NCI-H1092 (cell line): ENCODE measurements at regions not wholly inside any gene's neighbourhood (a gene's known extent, or its start where the extent isn't known, plus 50 kb on each side); places are given as distances from the start of the nearest gene placed in this dataset.
"Not testable (repeated sequence)": the region's sequence is repeated elsewhere in the genome, so short reads cannot be mapped to it uniquely, and the experiment has no call there.

ENCODE experiments used
- DNase-seq: peaks from one replicate; lab custom pipeline; 2025; lab: John Stamatoyannopoulos, UW

- DNase-seq = no peak
Observed at GRCh38 chrX:140065961-140066662, 100.8 kb upstream of the CXorf66 start.

DNA sequence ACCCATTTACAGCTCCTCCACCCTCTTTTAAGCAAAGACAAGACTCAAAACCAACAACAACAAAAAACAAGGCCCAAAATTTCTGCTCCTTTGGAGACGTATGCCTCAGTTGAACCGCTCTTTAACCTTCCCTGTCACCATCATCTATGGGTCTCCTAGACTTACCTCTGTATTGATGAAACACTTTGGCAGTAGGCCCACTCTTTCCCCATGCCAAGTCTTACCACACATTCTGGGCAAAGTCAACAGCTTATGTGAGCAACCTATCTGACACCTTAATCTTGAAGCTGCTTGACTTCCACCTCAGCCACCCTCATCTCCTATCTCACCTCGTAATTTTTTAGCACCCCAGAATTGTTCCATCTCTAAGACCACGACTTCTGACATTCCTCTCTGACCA lies 99.7 kb upstream of the CXorf66 start:
- no peak for DNase-seq

DNA sequence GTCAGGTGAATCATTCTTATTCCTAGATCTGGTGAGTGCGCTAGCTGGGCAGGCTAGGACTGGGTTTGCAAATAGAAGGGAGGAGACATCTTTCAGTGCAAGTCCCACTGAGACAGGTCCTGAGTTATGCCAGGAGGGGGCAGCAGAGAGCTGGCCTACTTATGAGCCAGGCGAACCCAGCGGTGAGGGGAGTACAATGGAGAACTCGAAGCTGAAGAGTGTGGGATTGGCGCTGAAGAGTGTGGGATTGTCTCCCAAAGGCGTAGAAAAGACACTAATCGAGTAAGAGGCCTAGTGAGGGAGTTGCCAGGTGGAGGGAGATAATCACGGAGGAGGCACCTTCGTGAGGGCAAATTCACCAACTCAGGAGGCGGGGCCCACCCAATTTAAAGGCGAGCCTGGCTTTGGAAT lies 91.7 kb upstream of the CXorf66 start:
- DNase-seq = peak; percentile 62

- no peak for DNase-seq
Observed at GRCh38 chrX:140053846-140054245, 88.5 kb upstream of the CXorf66 start.

GRCh38 chrX:140050906-140051305 lies 85.6 kb upstream of the CXorf66 start:
- no peak for DNase-seq

- no peak for DNase-seq
Observed at GRCh38 chrX:140040386-140040785, 75.1 kb upstream of the CXorf66 start.

GRCh38 chrX:140038842-140039241 lies 73.5 kb upstream of the CXorf66 start:
- DNase-seq = no peak

- DNase-seq = no peak
Observed at GRCh38 chrX:140034916-140035315, 69.6 kb upstream of the CXorf66 start.

DNA sequence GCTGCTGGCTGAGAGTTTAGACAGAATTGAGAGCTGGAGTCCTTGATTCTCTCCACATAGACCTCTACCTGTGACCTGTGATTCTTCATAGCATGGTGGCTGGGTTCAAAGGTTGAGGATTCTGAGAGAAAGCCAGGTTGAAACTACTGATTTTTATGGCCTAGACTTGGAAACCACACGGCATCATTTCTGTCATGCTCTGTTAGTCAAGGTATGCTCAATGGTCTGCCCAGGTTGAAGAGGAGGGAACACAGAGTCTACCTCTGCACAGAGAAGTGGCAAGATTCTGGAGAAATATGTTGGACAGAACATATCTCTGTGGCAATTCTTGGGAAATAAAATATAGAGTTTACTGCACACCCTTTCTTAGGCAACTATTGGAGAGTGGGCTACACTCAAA lies 57.2 kb upstream of the CXorf66 start:
- DNase-seq = no peak

- DNase-seq = not testable (repeated sequence)
Observed at GRCh38 chrX:140019134-140019533, 53.8 kb upstream of the CXorf66 start.
